OCI-M2 (cell line): ENCODE measurements at regions not wholly inside any gene's neighbourhood (a gene's known extent, or its start where the extent isn't known, plus 50 kb on each side); places are given as distances from the start of the nearest gene placed in this dataset.
"Not testable (repeated sequence)": the region's sequence is repeated elsewhere in the genome, so short reads cannot be mapped to it uniquely, and the experiment has no call there.

Source experiments
- DNase-seq: peaks from one replicate; lab custom pipeline; 2025; ENCODE audit not compliant: unreplicated experiment; lab: John Stamatoyannopoulos, UW

DNA sequence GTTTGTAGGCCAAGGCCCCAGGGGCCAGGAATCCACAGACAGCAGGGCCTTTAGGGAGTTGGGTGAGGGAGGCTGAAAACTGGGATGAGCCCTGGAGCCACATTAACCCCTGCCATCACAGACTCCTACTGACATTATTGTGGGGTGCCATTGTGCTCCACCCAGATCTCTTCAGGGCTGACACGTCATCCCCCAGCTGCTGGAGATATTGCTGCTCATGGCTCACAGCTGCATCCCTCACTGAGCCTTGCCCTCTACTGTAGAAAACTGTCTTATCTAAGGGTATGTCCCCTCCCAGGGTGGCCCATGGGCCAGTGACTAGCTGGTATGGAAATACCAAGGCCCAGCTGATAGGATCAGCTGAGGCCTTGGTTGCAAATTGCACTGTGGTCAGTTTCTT, 87.3 kb upstream of the PRR23C start:
- DNase-seq: no peak

DNA sequence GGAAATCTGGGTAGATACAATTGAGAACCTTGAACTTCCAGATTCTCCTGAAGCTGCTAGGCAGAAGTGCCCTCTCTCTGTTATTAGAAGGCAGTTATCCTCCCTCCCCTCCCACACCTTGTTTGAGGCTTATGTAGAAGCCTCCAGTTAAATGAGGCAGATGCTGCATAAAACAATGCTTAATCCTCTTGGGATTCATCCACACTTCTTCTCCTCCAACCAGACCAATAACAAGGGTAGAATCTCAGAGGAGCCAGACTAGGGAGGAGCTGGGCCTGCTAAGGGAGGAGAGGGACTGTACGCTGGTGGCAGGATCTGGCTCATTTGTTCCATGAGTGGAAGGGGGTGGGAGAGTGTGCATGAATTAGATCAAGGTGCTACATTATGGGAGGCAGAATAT, 88.3 kb upstream of the PRR23C start:
- no peak for DNase-seq

DNA sequence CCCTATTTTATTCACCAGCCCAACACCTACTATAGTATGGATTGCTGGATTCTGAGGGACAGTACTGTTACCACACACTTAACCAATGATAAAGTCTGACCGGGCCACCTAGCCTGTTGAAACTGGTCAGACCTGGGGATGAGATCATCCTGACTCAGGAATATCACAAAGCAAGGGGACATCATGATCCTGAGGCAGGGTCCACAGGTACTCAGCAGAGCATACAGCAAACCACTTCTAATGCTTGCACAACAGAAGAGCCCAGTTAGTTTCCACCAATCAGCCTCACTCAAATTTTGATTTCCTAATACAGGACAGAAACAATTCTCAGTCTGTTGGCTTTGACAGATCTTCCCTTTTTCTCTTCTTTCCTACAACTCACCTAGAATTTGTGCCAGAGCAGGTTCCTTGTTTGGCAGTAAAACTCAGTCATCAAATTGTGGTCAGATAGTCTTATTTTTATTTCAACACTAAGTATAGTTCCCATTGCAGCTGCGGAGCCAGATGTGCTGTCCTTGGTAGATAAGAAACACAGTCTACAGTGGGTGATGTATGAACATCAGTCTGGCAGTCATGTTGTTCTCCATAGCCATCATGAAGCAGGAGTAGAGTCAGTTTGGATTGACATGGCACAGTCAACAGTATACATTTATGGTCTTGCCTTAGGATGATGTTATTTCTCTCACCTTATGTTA, 90.1 kb upstream of the PRR23C start:
- no peak for DNase-seq

DNA sequence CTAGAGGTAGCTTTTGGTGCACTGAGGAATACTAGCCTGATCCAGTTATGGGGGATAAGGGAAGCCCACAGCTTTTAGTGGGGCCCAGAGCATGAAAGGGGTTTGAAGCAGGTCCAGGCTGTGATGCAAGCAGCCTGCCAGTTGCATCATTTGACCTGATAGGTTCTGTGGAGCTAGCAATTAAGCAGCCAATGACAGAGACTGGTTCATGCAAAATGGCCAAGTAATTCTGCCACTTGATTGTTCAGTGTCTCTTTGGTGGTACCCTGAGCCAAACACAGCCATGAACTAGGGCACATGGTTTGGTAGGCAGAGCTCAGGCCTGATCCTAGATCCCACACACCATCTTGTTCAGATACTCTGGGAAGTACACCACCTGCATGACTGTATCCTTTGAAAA, 91.0 kb upstream of the PRR23C start:
- DNase-seq: no peak

DNA sequence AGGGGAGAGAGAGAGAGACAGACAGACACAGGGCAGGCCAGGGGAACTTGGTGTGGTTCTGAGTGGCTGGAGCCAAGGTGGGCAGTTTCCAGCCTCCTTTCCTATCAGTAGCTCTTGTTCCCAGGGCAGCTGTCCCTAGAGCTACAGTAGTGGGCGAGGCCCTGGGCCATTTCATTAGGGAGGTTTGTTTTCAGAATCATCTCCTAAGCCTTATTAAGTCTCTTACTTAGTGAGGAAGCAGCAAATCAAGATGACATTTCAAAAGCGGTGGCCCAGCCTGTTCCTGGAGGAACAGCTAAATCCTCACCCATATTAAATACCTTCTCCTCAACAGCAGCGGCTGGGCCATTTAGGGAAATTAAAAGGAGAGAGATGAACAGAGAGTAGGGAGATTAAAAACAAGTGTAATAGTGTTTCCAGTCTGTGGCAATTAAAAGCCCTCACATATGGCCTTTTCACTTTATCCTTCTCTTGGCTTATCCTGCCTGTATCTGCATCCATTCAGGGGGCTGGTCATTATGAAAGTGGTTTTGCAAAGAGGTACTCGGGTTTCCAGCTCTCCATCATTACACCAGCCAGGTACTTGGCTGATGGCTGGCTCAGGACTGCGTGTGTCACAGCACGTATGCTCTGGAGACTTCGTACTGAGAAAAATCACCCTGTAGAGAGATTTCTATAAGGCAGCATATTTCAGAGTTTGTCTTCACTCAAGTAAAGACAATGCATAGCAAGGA, 91.9 kb upstream of the PRR23C start:
- no peak for DNase-seq

DNA sequence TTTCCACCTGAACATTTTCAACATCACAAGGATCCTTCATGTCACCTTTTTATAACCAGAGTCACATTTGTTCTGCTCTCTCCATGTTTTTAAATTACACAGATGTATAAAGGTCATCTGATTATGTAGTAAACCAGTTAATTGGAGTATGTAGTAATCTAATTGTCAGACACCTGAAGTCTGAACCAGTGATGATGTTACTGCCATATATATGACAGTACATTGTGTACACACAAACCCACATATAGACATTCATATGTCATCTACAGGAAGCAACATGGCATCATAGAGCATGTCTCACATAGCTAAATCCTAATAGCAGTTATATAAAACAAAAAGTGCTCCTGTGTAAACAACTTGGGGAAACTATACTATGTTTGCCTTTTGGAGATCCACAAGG, 95.9 kb upstream of the PRR23C start:
- DNase-seq: no peak

DNA sequence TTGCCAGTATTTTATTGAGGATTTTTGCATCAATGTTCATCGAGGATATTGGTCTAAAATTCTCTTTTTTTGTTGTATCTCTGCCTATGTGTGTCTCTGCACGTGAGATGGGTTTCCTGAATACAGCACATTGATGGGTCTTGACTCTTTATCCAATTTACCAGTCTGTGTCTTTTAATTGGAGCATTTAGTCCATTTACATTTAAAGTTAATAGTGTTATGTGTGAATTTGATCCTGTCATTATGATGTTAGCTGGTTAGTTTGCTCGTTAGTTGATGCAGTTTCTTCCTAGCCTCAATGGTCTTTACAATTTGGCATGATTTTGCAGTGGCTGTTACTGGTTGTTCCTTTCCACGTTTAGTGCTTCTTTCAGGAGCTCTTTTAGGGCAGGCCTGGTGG, 101.3 kb upstream of the PRR23C start:
- not testable (repeated sequence) for DNase-seq

DNA sequence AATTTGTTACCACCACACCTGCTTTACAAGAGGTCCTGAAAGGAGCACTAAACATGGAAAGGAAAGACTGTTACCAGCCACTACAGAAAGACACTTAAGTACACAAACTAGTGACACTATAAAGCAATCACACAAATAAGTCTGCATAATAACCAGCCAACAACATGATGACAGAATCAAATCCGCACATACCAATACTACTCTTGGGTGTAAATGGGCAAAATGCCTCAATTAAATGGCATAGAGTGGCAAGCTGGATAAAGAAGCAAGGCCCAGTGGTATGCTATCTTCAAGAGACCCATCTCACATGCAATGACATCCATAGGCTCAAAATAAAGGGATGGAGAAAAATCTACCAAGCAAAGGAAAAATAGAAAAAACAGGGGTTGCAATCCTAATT, 106.8 kb upstream of the PRR23C start:
- no peak for DNase-seq

DNA sequence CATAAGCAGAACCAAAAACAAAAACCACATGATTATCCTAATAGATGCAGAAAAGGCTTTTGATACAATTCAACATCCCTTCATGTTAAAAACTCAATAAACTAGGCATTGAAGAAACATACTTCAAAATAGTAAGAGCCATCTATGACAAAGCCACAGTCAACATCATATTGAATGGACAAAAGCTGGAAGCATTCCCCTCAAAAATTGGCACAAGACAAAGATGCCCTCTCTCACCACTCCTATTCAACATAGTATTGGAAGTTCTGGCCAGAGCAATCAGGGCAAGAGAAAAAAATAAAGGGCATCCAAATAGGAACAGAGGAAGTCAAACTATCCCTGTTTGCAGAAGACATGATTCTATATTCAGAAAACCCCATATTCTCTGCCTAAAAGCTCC, 108.7 kb upstream of the PRR23C start:
- not testable (repeated sequence) for DNase-seq

DNA sequence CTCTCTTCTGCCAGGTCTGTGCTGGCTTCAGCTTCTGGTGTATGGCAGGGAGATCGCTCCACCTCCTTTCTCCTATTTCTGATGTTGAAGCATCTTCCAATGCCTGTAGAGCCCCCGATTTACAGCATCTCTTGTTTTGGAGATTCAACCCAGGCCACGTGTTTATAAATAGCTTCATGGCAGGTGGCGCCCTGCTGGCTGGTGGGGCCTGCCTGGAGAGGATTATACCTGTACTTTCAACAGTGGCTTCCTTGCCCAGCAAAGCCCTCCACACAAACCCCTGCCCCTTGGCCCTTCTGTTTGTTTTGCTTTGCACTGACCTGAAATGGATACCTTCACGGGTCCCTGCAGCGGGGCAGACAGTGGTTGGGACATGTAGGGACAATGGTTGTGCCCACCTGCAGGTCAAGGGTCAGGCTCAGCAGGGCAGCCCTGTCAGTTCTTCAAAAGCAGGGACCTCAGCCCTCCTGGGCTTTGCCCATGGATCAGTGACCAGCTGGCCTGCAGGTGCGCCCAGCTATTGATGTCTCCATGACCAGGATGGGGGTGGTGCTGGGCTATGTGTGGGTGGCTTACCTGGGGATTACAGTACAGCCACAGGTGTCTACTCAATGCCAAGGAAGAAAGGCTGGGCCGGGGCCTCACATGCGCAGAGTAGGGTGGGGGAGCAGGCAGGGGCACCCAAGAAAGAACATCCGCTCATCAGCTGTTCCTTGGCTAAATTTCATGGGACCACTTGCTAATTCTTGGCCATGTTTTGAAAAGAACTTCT, 112.7 kb upstream of the PRR23C start:
- DNase-seq: no peak

DNA sequence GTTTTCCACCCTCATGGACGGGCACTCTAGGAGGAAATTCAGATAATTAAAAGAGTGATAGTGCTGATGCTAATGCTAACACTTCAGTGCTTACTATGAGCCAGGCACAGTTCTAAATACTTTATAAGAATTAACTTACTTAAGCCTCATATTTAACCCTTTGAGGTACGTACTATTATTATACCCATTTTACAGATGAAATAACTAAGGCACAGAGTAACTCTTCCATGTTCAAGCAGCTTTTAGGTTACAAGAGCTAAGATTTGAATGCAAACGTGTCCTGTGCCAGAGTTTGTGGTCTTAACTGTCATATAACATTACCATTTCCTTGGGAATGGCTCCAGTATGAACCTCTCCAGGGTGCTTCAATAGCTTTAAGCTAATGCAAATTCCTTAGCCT, 114.7 kb upstream of the PRR23C start:
- no peak for DNase-seq

DNA sequence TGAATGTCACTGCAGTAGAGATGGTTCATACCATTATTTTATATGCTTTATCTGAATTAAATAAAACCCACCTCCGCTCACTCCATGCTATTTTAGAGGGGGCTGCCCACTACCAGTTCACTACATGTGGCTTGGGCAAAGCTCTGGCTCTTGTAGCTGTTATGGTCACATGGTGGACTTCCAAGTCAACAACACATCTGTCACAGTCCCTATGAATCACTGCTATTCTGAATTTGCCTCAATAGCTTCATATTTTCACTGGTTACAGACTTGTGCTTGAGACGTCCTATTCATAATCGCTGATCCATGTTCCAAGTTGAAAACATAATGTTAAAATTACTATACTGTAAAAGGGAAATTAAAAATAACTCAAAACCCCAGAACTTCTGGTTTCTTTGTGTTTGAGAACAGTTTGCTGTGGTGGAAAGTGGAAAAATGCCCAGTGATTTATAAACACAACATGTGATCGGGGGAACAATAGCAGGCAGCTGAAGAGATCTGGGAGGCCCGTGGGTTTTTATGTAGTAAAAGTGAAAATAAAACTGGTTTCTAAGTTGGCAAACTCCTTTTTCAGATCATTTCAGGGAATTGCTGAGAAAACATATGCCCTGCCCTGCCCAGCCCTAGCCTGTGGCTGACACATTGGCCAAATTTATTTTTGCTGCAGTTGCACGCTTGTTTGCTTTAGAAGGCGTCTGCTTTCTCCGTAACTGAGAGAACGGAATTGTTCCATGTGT, 128.8 kb upstream of the PRR23C start:
- DNase-seq: no peak

DNA sequence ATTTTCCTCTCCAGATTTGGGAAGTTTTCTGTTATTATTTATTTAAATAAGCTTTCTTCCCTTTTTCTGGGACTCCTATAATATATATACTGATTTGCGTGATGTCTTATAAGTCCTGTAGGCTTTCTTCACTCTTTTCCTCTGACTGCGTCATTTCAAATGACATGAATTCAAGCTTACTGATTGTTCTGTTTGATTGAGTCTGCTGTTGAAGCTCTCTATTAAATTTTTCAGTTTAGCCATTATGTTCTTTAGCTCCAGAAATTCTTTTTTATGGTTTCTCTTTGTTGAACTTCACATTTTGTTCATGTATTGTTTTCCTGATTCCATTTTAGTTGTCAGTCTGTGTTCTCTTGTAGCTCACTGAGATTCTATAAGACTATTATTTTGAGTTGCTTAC, 135.8 kb upstream of the PRR23C start:
- no peak for DNase-seq

DNA sequence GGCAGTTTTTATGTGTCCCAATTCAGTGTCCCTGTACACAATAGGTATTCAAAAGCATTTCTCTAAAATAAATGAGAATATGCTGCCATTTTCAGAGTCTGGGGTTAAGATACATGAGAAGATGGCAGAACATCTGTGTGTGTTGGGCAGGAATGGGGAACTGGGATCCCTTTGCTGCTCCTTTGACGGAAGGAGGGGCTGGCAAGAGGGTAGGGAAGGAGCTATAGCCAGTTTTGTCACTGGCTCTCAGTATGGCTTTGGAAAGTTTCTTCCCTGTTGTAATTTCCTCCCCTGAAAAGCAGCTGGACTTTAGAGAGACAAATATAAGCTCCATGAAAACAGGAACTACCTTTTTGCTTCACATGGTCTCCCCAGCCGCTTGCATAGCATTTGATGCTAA, 137.5 kb upstream of the PRR23C start:
- DNase-seq: no peak

DNA sequence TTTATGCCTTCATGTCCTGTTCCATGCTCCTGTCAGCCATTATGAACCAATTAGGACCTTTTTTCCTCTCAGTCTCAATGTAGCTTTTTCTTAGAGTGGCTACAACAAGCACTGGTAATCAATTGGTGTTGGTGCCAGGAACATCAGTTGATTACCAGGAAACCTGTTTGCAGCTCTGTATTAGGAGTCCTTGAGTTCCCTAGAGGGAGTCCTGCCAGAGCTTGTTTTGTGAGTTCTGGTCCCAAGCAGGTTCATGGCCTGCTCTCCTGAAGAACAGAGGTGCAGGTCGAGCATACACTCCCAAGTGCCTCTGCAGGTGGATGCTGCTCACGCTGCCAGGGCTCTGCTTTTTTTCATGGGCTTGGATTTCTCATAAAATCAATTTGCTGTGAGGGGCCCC, 137.9 kb upstream of the PRR23C start:
- no peak for DNase-seq

DNA sequence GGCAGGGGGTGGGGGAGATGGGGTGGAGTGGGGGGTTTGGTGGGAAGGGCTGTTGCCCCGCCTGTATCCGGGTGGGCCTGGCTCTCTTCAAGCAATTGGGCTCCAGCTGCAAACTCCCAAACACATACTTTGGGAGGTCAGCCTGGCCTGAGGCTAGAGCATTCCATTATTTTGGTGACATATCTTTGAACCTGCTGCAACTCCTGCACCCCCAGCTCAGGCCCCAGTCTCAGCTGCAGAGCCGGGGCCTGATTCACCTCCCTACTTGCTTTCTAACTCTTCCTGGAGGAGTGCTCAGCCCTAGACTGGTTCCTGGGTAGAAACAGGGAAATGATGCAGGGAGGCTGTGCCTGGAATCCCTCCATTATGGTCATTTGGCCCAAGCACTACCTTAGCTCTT, 140.8 kb upstream of the PRR23C start:
- no peak for DNase-seq

DNA sequence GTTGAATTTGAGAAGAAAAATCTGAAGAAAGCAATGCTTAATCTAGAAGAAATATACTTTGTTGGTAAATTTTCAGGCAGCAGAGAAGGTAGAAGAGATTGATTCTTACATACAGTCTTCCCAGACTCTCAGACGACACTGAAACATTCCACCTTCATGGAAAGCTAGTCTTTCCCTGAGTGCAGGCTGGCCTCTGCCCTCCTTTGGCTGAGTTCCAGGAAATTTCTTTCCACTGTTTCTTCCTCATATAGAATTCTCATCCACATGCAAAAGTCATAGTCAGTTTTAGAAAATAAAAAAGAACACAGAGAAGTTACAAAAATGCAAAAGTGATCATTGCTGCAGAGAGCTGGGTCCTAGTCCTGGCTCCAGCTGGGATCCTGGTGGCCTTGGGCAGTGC, 142.5 kb upstream of the PRR23C start:
- no peak for DNase-seq

DNA sequence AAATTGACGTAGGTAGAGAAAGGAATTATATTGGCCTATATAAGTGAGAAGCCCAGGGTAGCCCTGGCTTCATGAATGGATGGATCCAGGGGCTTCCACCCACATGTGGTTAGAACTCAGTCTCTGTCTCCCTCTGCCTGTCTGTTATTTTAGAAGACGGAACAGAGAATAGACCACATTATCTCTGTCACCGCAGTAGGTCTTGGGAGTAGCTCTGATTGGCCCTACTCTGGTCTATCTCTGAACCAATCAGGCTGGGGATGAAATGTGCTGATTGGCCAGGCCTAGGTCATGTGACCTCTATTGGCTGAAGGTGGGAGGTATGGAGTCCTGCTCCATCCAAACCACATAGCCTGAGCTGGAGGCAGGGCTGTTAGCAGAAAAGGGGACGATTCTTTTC, 143.0 kb upstream of the PRR23C start:
- no peak for DNase-seq

DNA sequence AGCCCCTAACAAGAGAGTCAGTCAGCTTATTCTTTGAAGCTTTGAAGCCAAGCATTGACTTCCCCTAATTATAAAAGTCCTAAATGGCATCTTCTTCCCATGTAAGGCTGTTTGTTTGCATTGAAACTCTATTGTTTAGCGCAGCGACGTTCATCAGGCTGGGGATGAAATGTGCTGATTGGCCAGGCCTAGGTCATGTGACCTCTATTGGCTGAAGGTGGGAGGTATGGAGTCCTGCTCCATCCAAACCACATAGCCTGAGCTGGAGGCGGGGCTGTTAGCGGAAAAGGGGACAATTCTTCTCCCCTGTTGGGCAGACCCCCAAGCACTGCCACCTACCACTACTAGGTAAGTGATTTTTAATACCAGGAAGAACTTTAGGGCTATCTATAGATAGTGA, 145.3 kb upstream of the PRR23C start:
- no peak for DNase-seq

DNA sequence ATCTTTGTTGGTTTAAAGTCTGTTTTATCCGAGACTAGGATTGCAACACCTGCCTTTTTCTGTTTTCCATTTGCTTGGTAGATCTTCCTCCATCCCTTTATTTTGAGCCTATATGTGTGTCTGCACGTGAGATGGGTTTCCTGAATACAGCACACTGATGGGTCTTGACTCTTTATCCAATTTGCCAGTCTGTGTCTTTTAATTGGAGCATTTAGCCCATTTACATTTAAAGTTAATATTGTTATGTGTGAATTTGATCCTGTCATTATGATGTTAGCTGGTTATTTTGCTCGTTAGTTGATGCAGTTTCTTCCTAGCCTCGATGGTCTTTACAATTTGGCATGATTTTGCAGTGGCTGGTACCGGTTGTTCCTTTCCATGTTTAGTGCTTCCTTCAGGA, 149.4 kb upstream of the MRPS22 start:
- not testable (repeated sequence) for DNase-seq

DNA sequence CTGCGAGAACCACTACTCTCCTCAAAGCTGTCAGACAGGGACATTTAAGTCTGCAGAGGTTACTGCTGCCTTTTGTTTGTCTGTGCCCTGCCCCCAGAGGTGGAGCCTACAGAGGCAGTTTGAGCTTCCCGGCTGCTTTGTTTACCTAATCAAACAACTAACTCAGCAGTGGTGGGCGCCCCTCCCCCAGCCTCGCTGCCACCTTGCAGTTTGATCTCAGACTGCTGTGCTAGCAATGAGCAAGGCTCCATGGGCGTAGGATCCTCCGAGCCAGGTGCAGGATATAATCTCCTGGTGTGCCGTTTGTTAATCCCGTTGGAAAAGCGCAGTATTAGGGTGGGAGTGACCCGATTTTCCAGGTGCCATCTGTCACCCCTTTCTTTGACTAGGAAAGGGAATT, 147.7 kb upstream of the MRPS22 start:
- not testable (repeated sequence) for DNase-seq
